ENCODE measurements at regions not wholly inside any gene's neighbourhood (a gene's known extent, or its start where the extent isn't known, plus 50 kb on each side); places are given as distances from the start of the nearest gene placed in this dataset.

- TF ChIP-seq ZNF462 (CRISPR knock-in tag; IDR thresholded peaks at IDR 0.05) (no peak), EZH2phosphoT487 (IDR thresholded peaks at IDR 0.05; ENCODE audit: unreplicated experiment) (no peak), CTCF (conservative IDR thresholded peaks at IDR 0.05; ENCODE audit: low read depth in 2 of 2) (no peak)
Observed at GRCh38 chr11:127632546-127632945, 632.0 kb upstream of the KIRREL3 start (continued).

GRCh38 chr11:127631974-127632373 is 631.4 kb upstream of the KIRREL3 start:
- Histone ChIP-seq H3F3A (replicated peaks; ENCODE audit: low read depth) (no peaks in the 10 kb centered on the region), H3K36me3 (ENCODE audit: insufficient read depth) (no peaks in the 10 kb centered on the region), H3K27me3 (ENCODE audit: insufficient read depth) (no peaks in the 10 kb centered on the region), H3K27ac (ENCODE audit: low read depth) (no peak overlapping the region), H2AFZ (peak overlapping the region; percentile 15; the same call in 1 of the 2 replicates), H4K20me1 (replicated peaks; ENCODE audit: insufficient read depth) (no peaks in the 10 kb centered on the region), H3K4me2 (peak overlapping the region; percentile 10), H3K4me3 (no peak overlapping the region), H3K9me2 (ENCODE audit: insufficient read depth) (no peaks in the 10 kb centered on the region), H3K4me1 (ENCODE audit: insufficient read depth) (peaks cover 30% of the 10 kb centered on the region), H3K79me2 (replicated peaks; ENCODE audit: insufficient read depth) (no peaks in the 10 kb centered on the region)
- Mint-ChIP-seq H3K4me3 (no peak overlapping the region), H3K4me1 (peaks cover 41% of the 10 kb centered on the region), H3K36me3 (ENCODE audit: low read depth) (no peaks in the 10 kb centered on the region), H3K27ac (0 out of 2 replicates have a peak overlapping the region, but pooled peaks have one; percentile 72), H3K27me3 (ENCODE audit: insufficient read depth, low read depth, poor library complexity) (peaks cover 3% of the 10 kb centered on the region), H3K9me3 (no peaks in the 10 kb centered on the region; the same call in 2 of the 3 replicates)
- DNase-seq (ENCODE audit: low spot score) (peak; percentile 8), ATAC-seq (no peak)
- no peak for TF ChIP-seq CREB1 (CRISPR knock-in tag; IDR thresholded peaks at IDR 0.05; ENCODE audit: low read depth)
- no peak for TF ChIP-seq EZH2 (IDR thresholded peaks at IDR 0.05; ENCODE audit: low read depth, unreplicated experiment)
- TF ChIP-seq ZNF462 (CRISPR knock-in tag; IDR thresholded peaks at IDR 0.05) = no peak

Data from GM23338 (cell line).